ENCODE measurements at regions not wholly inside any gene's neighbourhood (a gene's known extent, or its start where the extent isn't known, plus 50 kb on each side); places are given as distances from the start of the nearest gene placed in this dataset.

DNA sequence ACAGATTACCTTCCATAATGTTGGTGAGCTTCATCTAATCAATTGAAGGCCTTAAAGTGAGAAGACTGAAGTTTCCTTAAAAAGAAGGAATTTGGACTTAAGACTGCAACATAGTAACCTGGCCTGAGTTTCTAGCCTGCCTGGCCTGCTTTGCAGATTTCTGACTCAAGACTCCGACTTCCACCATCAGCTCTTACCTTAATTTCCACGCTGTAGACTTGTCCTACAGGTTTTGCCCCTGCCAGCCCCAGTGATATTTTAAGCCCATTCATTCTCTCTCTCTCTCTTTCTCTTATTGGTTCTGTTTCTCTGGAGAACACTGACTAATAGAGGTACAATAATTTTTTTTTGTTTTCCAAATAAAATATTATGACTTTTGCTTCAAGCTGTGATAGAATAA lies 862.3 kb upstream of the GHITM start:
- Mint-ChIP-seq H3K36me3 (ENCODE audit: low read depth) (0 out of 2 replicates have a peak, but pooled peaks cover 4% of the 10 kb centered on the region), H3K4me1 (ENCODE audit: low read depth) (no peaks in the 10 kb centered on the region), H3K27ac (no peak overlapping the region), H3K4me3 (no peak overlapping the region), H3K9me3 (peaks cover 19% of the 10 kb centered on the region), H3K27me3 (ENCODE audit: insufficient read depth) (no peaks in the 10 kb centered on the region; the same call in 1 of the 2 replicates)
- TF ChIP-seq CTCF (IDR thresholded peaks at IDR 0.05) = no peak
- no peak for DNase-seq

DNA sequence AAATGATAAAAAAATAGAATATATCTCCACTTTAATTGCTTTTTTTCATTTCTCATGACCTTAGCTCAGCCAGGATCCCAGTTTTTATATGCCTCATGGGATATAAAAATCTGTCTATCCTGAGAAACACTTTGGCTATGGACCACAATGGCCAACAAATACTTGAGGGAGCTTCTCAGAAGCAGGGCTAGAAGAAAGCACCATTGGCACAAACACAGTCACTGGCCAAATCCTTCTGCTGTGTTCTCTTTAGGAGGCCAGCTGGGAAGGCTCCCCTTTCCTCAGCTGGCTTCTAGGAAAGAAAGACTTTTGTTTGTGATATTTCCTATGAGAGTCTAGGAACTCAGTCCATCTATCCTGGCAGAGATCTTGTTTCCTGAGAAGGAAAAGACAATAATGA lies 856.2 kb upstream of the GHITM start:
- Mint-ChIP-seq H3K4me1 (ENCODE audit: low read depth) (no peaks in the 10 kb centered on the region), H3K9me3 (peaks cover 18% of the 10 kb centered on the region), H3K4me3 (no peak overlapping the region), H3K27ac (no peak overlapping the region), H3K27me3 (ENCODE audit: insufficient read depth) (no peaks in the 10 kb centered on the region; the same call in 1 of the 2 replicates), H3K36me3 (ENCODE audit: low read depth) (no peaks in the 10 kb centered on the region)
- no peak for TF ChIP-seq CTCF (IDR thresholded peaks at IDR 0.05)
- no peak for DNase-seq

DNA sequence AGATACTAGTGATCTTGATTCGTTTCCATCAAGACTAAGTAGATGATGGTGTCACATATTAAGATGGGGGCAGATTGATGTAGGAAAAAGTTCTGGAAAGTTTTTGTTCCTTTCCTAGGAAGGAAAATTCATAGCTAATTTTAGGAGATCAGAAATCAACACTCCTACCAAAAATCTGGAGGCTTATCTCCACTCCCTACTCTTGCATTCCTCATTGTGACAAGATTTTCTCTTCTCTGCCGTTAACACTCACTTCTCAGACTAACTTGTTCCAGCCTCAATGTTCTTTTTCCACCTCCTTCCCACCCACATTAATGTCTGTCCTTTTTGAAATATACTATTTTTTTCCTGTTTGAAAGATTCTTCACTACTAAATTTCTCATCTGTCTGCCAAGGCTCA lies 851.9 kb upstream of the GHITM start:
- H3K27me3 Mint-ChIP-seq (ENCODE audit: insufficient read depth) = no peaks in the 10 kb centered on the region
- no peak for DNase-seq
- H3K9me3 Mint-ChIP-seq = peaks cover 15% of the 10 kb centered on the region
- no peak overlapping the region for H3K4me3 Mint-ChIP-seq
- TF ChIP-seq CTCF (IDR thresholded peaks at IDR 0.05) = no peak
- H3K27ac Mint-ChIP-seq = no peak overlapping the region
- no peaks in the 10 kb centered on the region for H3K4me1 Mint-ChIP-seq (ENCODE audit: low read depth)
- no peaks in the 10 kb centered on the region for H3K36me3 Mint-ChIP-seq (ENCODE audit: low read depth)

DNA sequence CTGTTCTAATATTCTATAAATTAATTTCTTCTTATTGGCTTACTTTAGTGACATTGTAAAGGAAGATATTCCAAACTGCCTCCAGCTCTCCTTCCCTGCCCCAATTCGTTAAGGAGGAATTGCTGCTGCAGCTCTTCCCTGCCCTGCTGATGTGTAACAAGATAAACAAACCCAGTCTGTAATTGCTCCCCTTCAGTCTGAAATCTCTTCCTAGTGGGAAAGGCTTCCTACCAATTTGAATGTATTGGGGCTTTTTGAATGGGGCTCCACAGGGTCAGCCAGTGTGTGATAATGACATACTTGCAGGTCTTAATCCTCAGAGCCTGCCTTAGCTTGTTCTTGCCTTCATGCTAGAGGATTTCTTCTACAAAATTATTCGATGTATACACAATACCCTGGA lies 849.9 kb upstream of the GHITM start:
- no peaks in the 10 kb centered on the region for H3K4me1 Mint-ChIP-seq (ENCODE audit: low read depth)
- peaks cover 28% of the 10 kb centered on the region for H3K9me3 Mint-ChIP-seq
- H3K4me3 Mint-ChIP-seq = no peak overlapping the region
- no peak for TF ChIP-seq CTCF (IDR thresholded peaks at IDR 0.05)
- H3K27me3 Mint-ChIP-seq (ENCODE audit: insufficient read depth) = no peaks in the 10 kb centered on the region
- no peak for DNase-seq
- H3K27ac Mint-ChIP-seq = no peak overlapping the region
- H3K36me3 Mint-ChIP-seq (ENCODE audit: low read depth) = no peaks in the 10 kb centered on the region; the same call in 1 of the 2 replicates

DNA sequence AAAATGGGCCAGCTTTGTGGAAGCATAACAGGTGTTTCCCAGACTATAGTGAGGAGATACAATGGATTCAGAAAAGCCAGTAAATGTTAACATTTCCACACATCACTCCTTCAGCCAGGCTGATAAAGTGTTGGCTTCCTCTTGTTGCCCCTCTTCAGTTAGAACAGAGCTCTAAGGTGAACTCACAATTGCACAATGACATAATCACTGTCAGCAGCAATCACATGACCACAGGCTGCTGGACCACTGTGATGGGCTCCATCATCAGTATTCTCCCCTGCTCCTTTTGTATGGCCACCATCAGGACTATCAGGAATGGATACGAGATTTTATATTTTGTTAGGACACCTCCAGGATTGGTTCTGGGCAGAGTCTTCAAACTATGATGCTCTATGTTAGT lies 849.4 kb upstream of the GHITM start:
- DNase-seq = no peak

More for the DNA sequence above, 849.4 kb upstream of the GHITM start:
- no peaks in the 10 kb centered on the region; the same call in 1 of the 2 replicates for H3K36me3 Mint-ChIP-seq (ENCODE audit: low read depth)
- TF ChIP-seq CTCF (IDR thresholded peaks at IDR 0.05) = no peak
- no peak overlapping the region for H3K4me3 Mint-ChIP-seq
- H3K27me3 Mint-ChIP-seq (ENCODE audit: insufficient read depth) = no peaks in the 10 kb centered on the region
- H3K27ac Mint-ChIP-seq = no peak overlapping the region
- peaks cover 33% of the 10 kb centered on the region for H3K9me3 Mint-ChIP-seq
- no peaks in the 10 kb centered on the region for H3K4me1 Mint-ChIP-seq (ENCODE audit: low read depth)
